Transverse colon (tissue), 3 donors: ENCODE measurements at regions not wholly inside any gene's neighbourhood (a gene's known extent, or its start where the extent isn't known, plus 50 kb on each side); places are given as distances from the start of the nearest gene placed in this dataset.

Experiments used
- EP300 ChIP-seq: sonication (generic); formaldehyde crosslinking; IDR thresholded peaks from one replicate; pipeline ENCODE4 v1.6.1; 2017; ENCODE audit warnings: antibody characterized with exemption, low read depth
- POLR2A ChIP-seq: fragments of 450-650 bp; IDR thresholded peaks from one replicate; pipeline ENCODE4 v1.6.1; 2016; ENCODE audit warnings: antibody characterized with exemption, mild to moderate bottlenecking, moderate library complexity
- TF ChIP-seq, protein P1 (sequence below), 5 experiments: fragments of 200-600 bp in 3 of 5; fragments of 450-650 bp in 2 of 5; sonication (generic) in 3 of 5; IDR thresholded peaks; 1 replicate in 2 of 5; 2 replicates in 3 of 5; pipeline ENCODE4 v1.5.1; 2016 to 2017; ENCODE audit warnings: antibody characterized with exemption in 5 of 5, inconsistent platforms in 3 of 5, mild to moderate bottlenecking in 2 of 5, moderate library complexity in 1 of 5

DNA sequence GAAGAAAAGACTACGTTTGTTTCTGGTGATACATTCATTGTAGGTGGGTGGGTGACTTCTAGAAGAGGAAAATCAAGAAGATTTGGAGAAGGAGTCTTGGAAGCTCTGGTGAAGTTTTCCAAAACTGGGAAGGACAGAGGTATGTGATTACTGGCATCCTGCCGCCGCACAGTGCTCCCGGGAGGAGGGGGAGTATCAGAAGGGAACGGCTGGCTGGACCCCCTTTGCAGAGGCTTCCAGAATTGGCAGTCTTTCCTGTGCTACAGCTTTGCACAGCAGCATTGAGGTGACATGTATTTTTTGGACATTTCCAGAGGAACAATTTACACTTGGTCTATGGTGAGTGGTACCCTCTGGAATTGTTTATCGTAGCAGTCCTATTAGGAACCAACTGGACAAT, 75.7 kb upstream of the EOMES start:
- TF ChIP-seq, protein P1, sequence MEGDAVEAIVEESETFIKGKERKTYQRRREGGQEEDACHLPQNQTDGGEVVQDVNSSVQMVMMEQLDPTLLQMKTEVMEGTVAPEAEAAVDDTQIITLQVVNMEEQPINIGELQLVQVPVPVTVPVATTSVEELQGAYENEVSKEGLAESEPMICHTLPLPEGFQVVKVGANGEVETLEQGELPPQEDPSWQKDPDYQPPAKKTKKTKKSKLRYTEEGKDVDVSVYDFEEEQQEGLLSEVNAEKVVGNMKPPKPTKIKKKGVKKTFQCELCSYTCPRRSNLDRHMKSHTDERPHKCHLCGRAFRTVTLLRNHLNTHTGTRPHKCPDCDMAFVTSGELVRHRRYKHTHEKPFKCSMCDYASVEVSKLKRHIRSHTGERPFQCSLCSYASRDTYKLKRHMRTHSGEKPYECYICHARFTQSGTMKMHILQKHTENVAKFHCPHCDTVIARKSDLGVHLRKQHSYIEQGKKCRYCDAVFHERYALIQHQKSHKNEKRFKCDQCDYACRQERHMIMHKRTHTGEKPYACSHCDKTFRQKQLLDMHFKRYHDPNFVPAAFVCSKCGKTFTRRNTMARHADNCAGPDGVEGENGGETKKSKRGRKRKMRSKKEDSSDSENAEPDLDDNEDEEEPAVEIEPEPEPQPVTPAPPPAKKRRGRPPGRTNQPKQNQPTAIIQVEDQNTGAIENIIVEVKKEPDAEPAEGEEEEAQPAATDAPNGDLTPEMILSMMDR (IDR thresholded peaks at IDR 0.05): no peak
- no peak for TF ChIP-seq EP300
- TF ChIP-seq POLR2A: no peak
